Hepatocyte (in vitro differentiated cells): ENCODE measurements at regions not wholly inside any gene's neighbourhood (a gene's known extent, or its start where the extent isn't known, plus 50 kb on each side); places are given as distances from the start of the nearest gene placed in this dataset.

Experiments
- EZH2 ChIP-seq: fragments of 200-600 bp; sonication (generic); IDR thresholded peaks from 2 replicates; pipeline ENCODE4 v1.6.1; 2016; ENCODE audit warnings: antibody characterized with exemption, mild to moderate bottlenecking, borderline replicate concordance
- TF ChIP-seq, protein P1 (sequence below): fragments of 200-600 bp; sonication (generic); IDR thresholded peaks from 2 replicates; pipeline ENCODE4 v1.5.1; 2016; ENCODE audit warnings: antibody characterized with exemption, mild to moderate bottlenecking; ENCODE audit not compliant: poor library complexity

GRCh38 chr9:7297521-7297920, 502.1 kb downstream of the DMAC1 start:
- TF ChIP-seq, protein P1, sequence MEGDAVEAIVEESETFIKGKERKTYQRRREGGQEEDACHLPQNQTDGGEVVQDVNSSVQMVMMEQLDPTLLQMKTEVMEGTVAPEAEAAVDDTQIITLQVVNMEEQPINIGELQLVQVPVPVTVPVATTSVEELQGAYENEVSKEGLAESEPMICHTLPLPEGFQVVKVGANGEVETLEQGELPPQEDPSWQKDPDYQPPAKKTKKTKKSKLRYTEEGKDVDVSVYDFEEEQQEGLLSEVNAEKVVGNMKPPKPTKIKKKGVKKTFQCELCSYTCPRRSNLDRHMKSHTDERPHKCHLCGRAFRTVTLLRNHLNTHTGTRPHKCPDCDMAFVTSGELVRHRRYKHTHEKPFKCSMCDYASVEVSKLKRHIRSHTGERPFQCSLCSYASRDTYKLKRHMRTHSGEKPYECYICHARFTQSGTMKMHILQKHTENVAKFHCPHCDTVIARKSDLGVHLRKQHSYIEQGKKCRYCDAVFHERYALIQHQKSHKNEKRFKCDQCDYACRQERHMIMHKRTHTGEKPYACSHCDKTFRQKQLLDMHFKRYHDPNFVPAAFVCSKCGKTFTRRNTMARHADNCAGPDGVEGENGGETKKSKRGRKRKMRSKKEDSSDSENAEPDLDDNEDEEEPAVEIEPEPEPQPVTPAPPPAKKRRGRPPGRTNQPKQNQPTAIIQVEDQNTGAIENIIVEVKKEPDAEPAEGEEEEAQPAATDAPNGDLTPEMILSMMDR = no peak
- TF ChIP-seq EZH2 = no peak
